HepG2 (cell line): ENCODE measurements at regions not wholly inside any gene's neighbourhood (a gene's known extent, or its start where the extent isn't known, plus 50 kb on each side); places are given as distances from the start of the nearest gene placed in this dataset.

Source experiments
- ATAC-seq: fragments of 200-7000 bp; cut with Tn5 transposase; 3 replicates; pipeline ENCODE4 v1.9.1; 2020; ENCODE audit warnings: mild to moderate bottlenecking, moderate library complexity
- BruUV-seq: library from RNA; stranded (reverse); fragments of 400-500 nt; replicated peaks from 2 replicates; lab custom pipeline; 2021; lab: Mats Ljungman, UMichigan
- CTCF ChIA-PET: fragments of 300-600 bp; formaldehyde crosslinking; extraction: SDS; loops from one replicate; lab custom pipeline; 2021; ENCODE audit warnings: low total read pairs, inconsistent platforms, low intra/inter-chr PET ratio; lab: Yijun Ruan, JAX
- POLR2A ChIA-PET: fragments of 350-600 bp; sonication (Branson Sonifier 250); formaldehyde crosslinking; loops from one replicate; lab custom pipeline; 2020; ENCODE audit warnings: antibody characterized with exemption, inconsistent platforms; lab: Yijun Ruan, JAX
- DNase-seq: peaks from one replicate; pipeline ENCODE4 v3.0.0-alpha.2; 2015; ENCODE audit warnings: low spot score
- FAIRE-seq: peaks from 3 replicates; lab custom pipeline; 2011; peaks lifted over from hg19 to GRCh38; lab: Jason Lieb, UNC
- H2AFZ ChIP-seq: one replicate; pipeline ENCODE4 v1.6.1; 2011; ENCODE audit warnings: low read length, inconsistent platforms
- H3K27ac ChIP-seq: fragments of 300-600 bp; 3 replicates; pipeline ENCODE4 v1.8.0; 2011; ENCODE audit warnings: mixed run types, mild to moderate bottlenecking, mixed read lengths, low read length, inconsistent platforms; ENCODE audit not compliant: insufficient read depth; ENCODE audit errors: extremely low read length
- H3K27me3 ChIP-seq, 2 experiments: fragments of 200-600 bp in 1 of 2; 2 replicates in 1 of 2; 3 replicates in 1 of 2; pipeline versions ENCODE4 v1.6.0 to v1.8.0; 2011; ENCODE audit warnings: low read length in 2 of 2, mild to moderate bottlenecking in 2 of 2, moderate library complexity in 2 of 2, inconsistent platforms in 1 of 2; ENCODE audit not compliant: insufficient read depth in 2 of 2, control insufficient read depth in 1 of 2
- H3K36me3 ChIP-seq, 2 experiments: fragments of 200-600 bp in 1 of 2; replicated peaks in 1 of 2; 2 replicates in 1 of 2; 3 replicates in 1 of 2; pipeline versions ENCODE4 v1.5.1 to v1.8.0; 2011; ENCODE audit warnings: low read length in 2 of 2, inconsistent platforms in 1 of 2; ENCODE audit not compliant: insufficient read depth in 2 of 2, control insufficient read depth in 1 of 2
- H3K4me1 ChIP-seq: 2 replicates; pipeline ENCODE4 v1.5.1; 2012; ENCODE audit warnings: low read length, inconsistent platforms; ENCODE audit not compliant: insufficient read depth
- H3K4me2 ChIP-seq: 2 replicates; pipeline ENCODE4 v1.6.0; 2011; ENCODE audit warnings: low read depth, low read length, inconsistent platforms
- H3K4me3 ChIP-seq, 3 experiments: fragments of 200-600 bp in 1 of 3; sonication (generic), shearing (Covaris generic) in 1 of 3; replicated peaks in 1 of 3; 2 replicates each; pipeline ENCODE4 v1.5.1; 2011 to 2016; ENCODE audit warnings: low read length in 3 of 3, inconsistent platforms in 2 of 3, low read depth in 2 of 3, mild to moderate bottlenecking in 2 of 3, control low read depth in 1 of 3, mixed read lengths in 1 of 3; ENCODE audit not compliant: insufficient read depth in 1 of 3
- H3K79me2 ChIP-seq: one replicate; pipeline ENCODE4 v1.6.1; 2011; ENCODE audit warnings: low read length, inconsistent platforms; ENCODE audit not compliant: insufficient read depth
- H3K9ac ChIP-seq: 2 replicates; pipeline ENCODE4 v1.6.0; 2011; ENCODE audit warnings: mild to moderate bottlenecking, low read depth, low read length, inconsistent platforms; ENCODE audit not compliant: insufficient read depth
- H3K9me3 ChIP-seq: 2 replicates; pipeline ENCODE4 v1.5.1; 2012; ENCODE audit warnings: mild to moderate bottlenecking, low read length
- H4K20me1 ChIP-seq: 2 replicates; pipeline ENCODE4 v1.6.0; 2011; ENCODE audit warnings: inconsistent platforms, mild to moderate bottlenecking, low read length, moderate library complexity; ENCODE audit not compliant: insufficient read depth
- ARID4A ChIP-seq: sonication (generic); formaldehyde crosslinking; IDR thresholded peaks from 2 replicates; pipeline ENCODE4 v1.5.0; 2020; ENCODE audit warnings: mild to moderate bottlenecking, missing genetic modification reagents, borderline replicate concordance
- CCAR2 ChIP-seq: fragments of 200-400 bp; formaldehyde crosslinking; optimal IDR thresholded peaks from 2 replicates; pipeline ENCODE3; 2018; ENCODE audit warnings: low read depth, mild to moderate bottlenecking, low read length, moderate library complexity
- CERS6 ChIP-seq: sonication (generic); formaldehyde crosslinking; IDR thresholded peaks from 2 replicates; pipeline ENCODE4 v1.5.0; 2020; ENCODE audit warnings: missing genetic modification reagents
- ELF3 ChIP-seq: IDR thresholded peaks from 2 replicates; pipeline ENCODE4 v1.6.1; 2016; ENCODE audit warnings: missing genetic modification reagents, missing compliant biosample characterization
- JUND ChIP-seq: sonication (generic); formaldehyde crosslinking; IDR thresholded peaks from 2 replicates; pipeline ENCODE4 v1.8.0; 2022; ENCODE audit warnings: mild to moderate bottlenecking, missing genetic modification reagents
- NONO ChIP-seq, 2 experiments: fragments of 450-650 bp in 1 of 2; sonication (generic) in 1 of 2; formaldehyde crosslinking in 1 of 2; IDR thresholded peaks in 1 of 2; conservative IDR thresholded peaks in 1 of 2; 2 replicates each; pipeline versions ENCODE4 v1.6.1 to v1.8.0; 2017 to 2022; ENCODE audit warnings: mild to moderate bottlenecking in 1 of 2, missing genetic modification reagents in 1 of 2, moderate library complexity in 1 of 2
- PAF1 ChIP-seq: IDR thresholded peaks from 2 replicates; pipeline ENCODE4 v1.6.1; 2016; ENCODE audit warnings: missing genetic modification reagents, missing compliant biosample characterization
- RNF2 ChIP-seq: fragments of 450-650 bp; conservative IDR thresholded peaks from 2 replicates; pipeline ENCODE4 v1.6.1; 2016; ENCODE audit warnings: low read depth
- SMYD3 ChIP-seq: sonication (generic); formaldehyde crosslinking; IDR thresholded peaks from 2 replicates; pipeline ENCODE4 v1.8.1; 2023; ENCODE audit warnings: mild to moderate bottlenecking, missing genetic modification reagents
- ZMYM3 ChIP-seq: sonication (generic); formaldehyde crosslinking; IDR thresholded peaks from 2 replicates; pipeline ENCODE4 v1.5.1; 2020; ENCODE audit warnings: mild to moderate bottlenecking, missing genetic modification reagents
- ZNF282 ChIP-seq: fragments of 450-650 bp; IDR thresholded peaks from 2 replicates; pipeline ENCODE4 v1.6.1; 2018; ENCODE audit not compliant: partially characterized antibody
- ZNF335 ChIP-seq: sonication (generic); formaldehyde crosslinking; IDR thresholded peaks from 2 replicates; pipeline ENCODE4 v1.4.0; 2020; ENCODE audit warnings: missing genetic modification reagents
- ZNF362 ChIP-seq: sonication (generic); formaldehyde crosslinking; IDR thresholded peaks from 2 replicates; pipeline ENCODE4 v1.4.0; 2020; ENCODE audit warnings: missing genetic modification reagents, mild to moderate bottlenecking, borderline replicate concordance
- ZNF383 ChIP-seq: sonication (generic); formaldehyde crosslinking; IDR thresholded peaks from 2 replicates; pipeline ENCODE4 v1.4.0; 2020; ENCODE audit warnings: missing genetic modification reagents, mild to moderate bottlenecking, borderline replicate concordance
- ZNF562 ChIP-seq: sonication (generic); formaldehyde crosslinking; IDR thresholded peaks from 2 replicates; pipeline ENCODE4 v1.8.0; 2022; ENCODE audit warnings: missing genetic modification reagents, borderline replicate concordance
- ZNF605 ChIP-seq: sonication (generic); formaldehyde crosslinking; IDR thresholded peaks from 2 replicates; pipeline ENCODE4 v1.8.0; 2022; ENCODE audit warnings: mild to moderate bottlenecking, missing genetic modification reagents
- ZSCAN20 ChIP-seq: sonication (generic); formaldehyde crosslinking; IDR thresholded peaks from 2 replicates; pipeline ENCODE4 v1.4.0; 2020; ENCODE audit warnings: missing genetic modification reagents, mild to moderate bottlenecking, borderline replicate concordance
- WGBS: methylation state at CpG from one replicate; pipeline ENCODE4 v1.1.6; 2017; ENCODE audit warnings: low lambda C conversion rate; 5-methylcytosine and 5-hydroxymethylcytosine counted together
- in situ Hi-C: cut with HindIII; loops from 2 replicates; pipeline ENCODE4 v1.10.0; 2017; ENCODE audit warnings: low pct_unique_long_range_greater_than_20kb; ENCODE audit not compliant: extremely low pct_ligation_motif_present
- intact Hi-C: fragments of 100-400 bp; cut with micrococcal nuclease; formaldehyde crosslinking; loops from one replicate; pipeline ENCODE4 v1.10.0; 2022; ENCODE audit not compliant: unreplicated experiment

GRCh38 chr14:36229262-36229661 lies 52.7 kb upstream of the PTCSC3 start (continued):
- no peak for TF ChIP-seq CERS6 (CRISPR knock-in tag)
- no peak for TF ChIP-seq ZNF282
- no peak for TF ChIP-seq PAF1 (CRISPR knock-in tag)
- no peak for TF ChIP-seq ZNF562 (CRISPR knock-in tag)
- no peak for TF ChIP-seq NONO (IDR thresholded peaks at IDR 0.05)
- no peak for TF ChIP-seq NONO (CRISPR knock-in tag; conservative IDR thresholded peaks at IDR 0.05)
- no peak for TF ChIP-seq ZNF362 (CRISPR knock-in tag)
- TF ChIP-seq ZNF335 = no peak
- TF ChIP-seq SMYD3 = no peak
- TF ChIP-seq, all 625 proteins: peak for 0

- H3K4me3 ChIP-seq = no peak overlapping the region
- POLR2A ChIA-PET = no interaction called here
- H3K27me3 ChIP-seq = peaks cover 1 to 42% of the 10 kb centered on the region in 2 experiments; a peak in 4 of 5 replicates
- H3K4me2 ChIP-seq = no peak overlapping the region
- in situ Hi-C loops = no loop called here
- no peak overlapping the region for H2AFZ ChIP-seq
- FAIRE-seq (no peak), ATAC-seq (no peak), DNase-seq (no peak)
- no peaks in the 10 kb centered on the region for H3K79me2 ChIP-seq
- no TSS peak for BruUV-seq
- WGBS = 2% methylated on average over 2 of the region's 2 CpGs
- CTCF ChIA-PET = no interaction called here
- intact Hi-C loops = no loop called here
- H4K20me1 ChIP-seq = no peaks in the 10 kb centered on the region
- no peaks in the 10 kb centered on the region for H3K4me1 ChIP-seq
- no peak overlapping the region for H3K9ac ChIP-seq
- H3K36me3 ChIP-seq = no peaks in the 10 kb centered on the region
- no peaks in the 10 kb centered on the region for H3K9me3 ChIP-seq
- TF ChIP-seq ZNF383 (no peak), ZNF605 (CRISPR knock-in tag) (no peak), CCAR2 (no peak), RNF2 (no peak), ZMYM3 (CRISPR knock-in tag) (no peak), ARID4A (CRISPR knock-in tag) (no peak), ELF3 (no peak), ZSCAN20 (CRISPR knock-in tag) (no peak), JUND (CRISPR knock-in tag) (no peak)
- no peak overlapping the region for H3K27ac ChIP-seq
Observed at GRCh38 chr14:36227802-36228201, 51.3 kb upstream of the PTCSC3 start.
